Chondrocyte (in vitro differentiated cells): ENCODE measurements at regions not wholly inside any gene's neighbourhood (a gene's known extent, or its start where the extent isn't known, plus 50 kb on each side); places are given as distances from the start of the nearest gene placed in this dataset.

Source experiments
- DNase-seq: peaks from one replicate; pipeline ENCODE4 v3.0.0; 2021; ENCODE audit warnings: mixed read lengths, low spot score
- H3K27ac Mint-ChIP-seq: one replicate; pipeline ENCODE4 v1.8.0; 2021; ENCODE audit warnings: mild to moderate bottlenecking, moderate library complexity, mixed read lengths; ENCODE audit not compliant: unreplicated experiment
- H3K27me3 Mint-ChIP-seq: 2 replicates; pipeline ENCODE4 v1.8.0; 2021; ENCODE audit warnings: low read depth, mixed read lengths
- H3K36me3 Mint-ChIP-seq: 2 replicates; pipeline ENCODE4 v1.8.0; 2021; ENCODE audit warnings: low read depth, mixed read lengths
- H3K4me1 Mint-ChIP-seq: 2 replicates; pipeline ENCODE4 v1.8.0; 2021; ENCODE audit warnings: low read depth, mild to moderate bottlenecking, mixed read lengths
- H3K4me3 Mint-ChIP-seq: one replicate; pipeline ENCODE4 v1.8.0; 2021; ENCODE audit warnings: mild to moderate bottlenecking, moderate library complexity, mixed read lengths; ENCODE audit not compliant: unreplicated experiment
- H3K9me3 Mint-ChIP-seq: 2 replicates; pipeline ENCODE4 v1.8.0; 2021; ENCODE audit warnings: low read depth, mixed read lengths
- CTCF ChIP-seq: fragments of 200-600 bp; sonication (generic); IDR thresholded peaks from 2 replicates; pipeline ENCODE4 v1.5.0; 2021; ENCODE audit warnings: antibody characterized with exemption, mild to moderate bottlenecking, moderate library complexity

- Mint-ChIP-seq H3K27ac (no peak overlapping the region), H3K27me3 (peaks cover 11% of the 10 kb centered on the region), H3K4me3 (no peak overlapping the region), H3K4me1 (no peaks in the 10 kb centered on the region), H3K9me3 (peaks cover 1% of the 10 kb centered on the region), H3K36me3 (no peaks in the 10 kb centered on the region)
- TF ChIP-seq CTCF = no peak
- no peak for DNase-seq
These were observed 129.3 kb upstream of the SYNCRIP start for GRCh38 chr6:85771925-85772430.

GRCh38 chr6:85771455-85771854 lies 128.8 kb upstream of the SYNCRIP start:
- no peaks in the 10 kb centered on the region for H3K36me3 Mint-ChIP-seq
- no peak for TF ChIP-seq CTCF
- H3K4me1 Mint-ChIP-seq = no peaks in the 10 kb centered on the region
- peaks cover 10% of the 10 kb centered on the region for H3K27me3 Mint-ChIP-seq
- H3K9me3 Mint-ChIP-seq = no peaks in the 10 kb centered on the region
- no peak for DNase-seq
- no peak overlapping the region for H3K4me3 Mint-ChIP-seq
- H3K27ac Mint-ChIP-seq = no peak overlapping the region

GRCh38 chr6:85764844-85765243 lies 122.2 kb upstream of the SYNCRIP start:
- DNase-seq = no peak
- Mint-ChIP-seq H3K27ac (peak overlapping the region; percentile 8), H3K27me3 (peaks cover 16% of the 10 kb centered on the region), H3K4me3 (no peak overlapping the region), H3K36me3 (no peaks in the 10 kb centered on the region), H3K4me1 (peaks cover 2% of the 10 kb centered on the region), H3K9me3 (peaks cover 3% of the 10 kb centered on the region)
- TF ChIP-seq CTCF = no peak

GRCh38 chr6:85756982-85757381 lies 114.3 kb upstream of the SYNCRIP start:
- Mint-ChIP-seq H3K27me3 (peaks cover 25% of the 10 kb centered on the region), H3K4me1 (no peaks in the 10 kb centered on the region), H3K27ac (no peak overlapping the region), H3K36me3 (peaks cover 5% of the 10 kb centered on the region), H3K9me3 (peaks cover 5% of the 10 kb centered on the region), H3K4me3 (no peak overlapping the region)
- no peak for DNase-seq
- peak; percentile 83 for TF ChIP-seq CTCF

GRCh38 chr6:85754894-85755293 lies 112.2 kb upstream of the SYNCRIP start:
- H3K9me3 Mint-ChIP-seq = peaks cover 2% of the 10 kb centered on the region
- no peaks in the 10 kb centered on the region for H3K4me1 Mint-ChIP-seq
- no peak for DNase-seq
- no peak overlapping the region for H3K4me3 Mint-ChIP-seq
- H3K27me3 Mint-ChIP-seq = peaks cover 25% of the 10 kb centered on the region
- peaks cover 5% of the 10 kb centered on the region for H3K36me3 Mint-ChIP-seq
- no peak overlapping the region for H3K27ac Mint-ChIP-seq
- no peak for TF ChIP-seq CTCF
